ENCODE measurements at regions not wholly inside any gene's neighbourhood (a gene's known extent, or its start where the extent isn't known, plus 50 kb on each side); places are given as distances from the start of the nearest gene placed in this dataset.

DNA sequence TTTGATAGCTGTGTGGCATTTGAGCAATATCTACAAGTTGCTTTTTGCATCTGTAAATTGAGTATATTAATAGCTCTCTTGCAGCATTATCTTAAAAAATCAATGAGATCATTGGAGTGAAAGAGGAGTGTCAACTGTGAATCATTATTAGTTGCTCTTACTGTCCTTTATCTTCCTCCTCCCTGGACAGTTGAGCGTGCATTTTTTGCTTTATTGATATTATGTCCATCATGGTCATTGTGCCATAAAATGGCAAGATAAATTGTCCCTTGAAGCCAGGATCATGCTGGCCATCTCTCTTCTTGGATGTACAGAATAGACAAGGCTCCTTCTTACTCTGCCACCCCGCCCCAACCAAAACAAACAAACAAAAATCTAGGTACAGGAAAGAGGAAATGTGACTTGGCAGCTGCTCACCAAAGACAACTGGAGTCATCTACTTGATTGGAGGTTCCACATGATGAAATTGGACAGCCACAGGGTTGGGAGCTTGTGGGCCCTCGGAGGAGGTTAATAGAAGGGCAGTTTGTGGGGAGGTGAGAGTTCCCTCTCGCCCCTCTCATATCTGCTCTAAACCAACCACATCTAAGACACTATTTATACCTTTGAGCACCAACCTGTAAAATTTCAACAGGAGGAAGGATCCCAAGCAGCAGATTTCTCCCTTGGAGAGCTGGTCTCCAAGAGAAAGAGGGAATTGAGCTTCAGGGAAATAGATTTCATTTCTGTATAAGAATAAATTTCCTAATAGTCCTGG lies 252.7 kb downstream of the SKIDA1 start:
- FAIRE-seq (no peak), DNase-seq (ENCODE audit: insufficient read length, low spot score) (no peak)
- no peak for TF ChIP-seq POLR2A (IDR thresholded peaks at IDR 0.05; ENCODE audit: low read depth, low read length)

DNA sequence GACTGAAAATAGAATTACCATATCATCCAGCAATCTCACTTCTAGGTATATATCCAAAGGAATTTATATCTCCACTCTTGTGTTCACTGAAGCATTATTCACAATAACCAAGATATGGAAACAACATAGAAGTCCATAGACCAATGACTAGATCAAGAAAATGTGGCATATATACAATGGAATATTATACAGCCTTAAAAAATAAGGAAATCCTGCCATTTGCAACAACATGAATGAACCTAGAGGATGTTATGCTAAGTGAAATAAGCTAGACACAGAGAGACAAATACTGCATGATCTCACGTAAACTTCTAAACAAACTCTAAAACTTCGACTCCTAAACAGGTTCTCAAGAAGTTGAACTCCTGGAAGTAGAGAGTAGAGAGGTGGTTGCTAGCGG lies 254.5 kb downstream of the SKIDA1 start:
- FAIRE-seq (no peak), DNase-seq (ENCODE audit: insufficient read length, low spot score) (no peak)
- no peak for TF ChIP-seq POLR2A (IDR thresholded peaks at IDR 0.05; ENCODE audit: low read depth, low read length)

DNA sequence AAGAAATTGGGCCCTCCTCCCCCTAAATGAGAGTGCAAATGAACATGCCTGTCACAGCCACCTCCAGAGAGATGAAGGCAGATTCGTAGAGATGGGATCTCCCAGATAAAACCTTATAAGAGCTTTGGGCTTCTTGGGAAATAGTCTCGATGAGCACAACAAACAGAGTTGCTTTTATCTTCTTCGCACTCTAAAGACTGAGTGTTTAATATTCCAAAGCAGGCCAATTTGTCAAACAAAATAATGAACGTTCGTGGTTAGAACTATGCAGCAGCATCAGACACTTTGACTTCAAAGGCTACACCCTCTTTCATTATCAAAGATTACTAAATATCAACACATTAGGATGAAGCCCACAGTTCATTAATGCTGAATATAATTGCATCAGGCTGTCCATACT lies 256.2 kb downstream of the SKIDA1 start:
- no peak for TF ChIP-seq POLR2A (IDR thresholded peaks at IDR 0.05; ENCODE audit: low read depth, low read length)
- DNase-seq (ENCODE audit: insufficient read length, low spot score) (no peak), FAIRE-seq (no peak)

DNA sequence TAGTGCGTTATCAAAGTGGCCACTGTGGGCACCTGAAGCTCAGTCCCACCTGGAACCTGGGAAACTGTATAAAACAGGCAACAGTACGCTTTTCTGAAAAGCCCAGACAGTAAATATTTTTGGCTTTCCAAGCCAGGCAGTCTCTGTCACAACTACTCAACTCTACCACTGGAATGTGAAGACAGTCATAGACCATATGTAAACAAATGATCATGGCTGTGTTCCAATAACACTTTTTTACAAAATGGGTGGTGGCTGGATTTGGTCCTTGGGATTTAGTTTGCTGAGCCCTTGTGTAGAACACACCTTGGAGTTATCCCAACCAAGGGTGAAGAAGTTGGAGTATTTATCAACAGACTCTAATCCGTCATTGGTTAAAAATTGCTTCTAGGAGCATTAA lies 259.9 kb downstream of the SKIDA1 start:
- FAIRE-seq (no peak), DNase-seq (ENCODE audit: insufficient read length, low spot score) (no peak)
- no peak for TF ChIP-seq POLR2A (IDR thresholded peaks at IDR 0.05; ENCODE audit: low read depth, low read length)

DNA sequence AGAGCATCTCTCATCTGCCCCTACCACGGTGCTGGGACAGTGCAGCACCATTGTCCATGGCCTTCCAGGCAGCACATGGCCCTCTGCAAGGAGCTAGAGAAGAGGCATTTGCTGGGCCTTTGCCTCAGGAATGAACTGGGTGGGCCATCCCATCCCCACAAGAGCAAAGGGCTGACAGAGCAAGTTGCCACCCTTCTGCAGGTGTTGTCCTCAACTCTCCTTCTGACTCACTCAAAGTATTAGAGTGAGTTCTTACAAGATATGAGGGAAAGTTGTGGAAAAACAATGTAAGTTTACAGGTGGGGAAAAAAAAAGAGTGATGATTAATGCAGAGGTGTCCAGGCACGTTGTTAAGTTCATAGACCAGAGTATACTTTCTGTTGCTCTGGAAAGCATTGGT lies 261.2 kb downstream of the SKIDA1 start:
- TF ChIP-seq POLR2A (IDR thresholded peaks at IDR 0.05; ENCODE audit: low read depth, low read length) = no peak

DNA sequence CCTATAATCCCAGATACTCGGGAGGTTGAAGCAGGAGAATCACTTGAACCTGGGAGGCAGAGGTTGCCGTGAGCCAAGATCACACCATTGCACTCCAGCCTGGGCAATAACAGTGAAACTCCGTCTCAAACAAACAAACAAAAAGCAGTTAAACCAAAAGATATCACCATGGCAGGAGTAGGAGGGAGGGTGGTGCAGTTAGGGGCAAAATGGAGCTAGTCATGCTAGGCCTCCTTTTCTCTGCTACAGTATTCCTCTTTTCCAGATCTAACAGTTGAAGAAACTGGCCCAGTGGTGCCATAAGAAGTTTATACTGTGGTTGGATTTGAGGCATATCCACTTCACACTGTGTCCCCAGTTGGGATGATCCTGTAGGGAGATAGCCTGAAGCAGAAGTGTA lies 261.6 kb downstream of the SKIDA1 start:
- DNase-seq (ENCODE audit: insufficient read length, low spot score) = no peak
- no peak for FAIRE-seq
- no peak for TF ChIP-seq POLR2A (IDR thresholded peaks at IDR 0.05; ENCODE audit: low read depth, low read length)

More for the DNA sequence above, 261.2 kb downstream of the SKIDA1 start:
- DNase-seq (ENCODE audit: insufficient read length, low spot score) = no peak
- no peak for FAIRE-seq

- no peak for TF ChIP-seq POLR2A (IDR thresholded peaks at IDR 0.05; ENCODE audit: low read depth, low read length)
- FAIRE-seq = no peak
- no peak for DNase-seq (ENCODE audit: insufficient read length, low spot score)
These were observed 262.1 kb downstream of the SKIDA1 start for GRCh38 chr10:21263263-21263803.

GRCh38 chr10:21261842-21262294 lies 263.6 kb downstream of the SKIDA1 start:
- FAIRE-seq (no peak), DNase-seq (ENCODE audit: insufficient read length, low spot score) (no peak)
- TF ChIP-seq POLR2A (IDR thresholded peaks at IDR 0.05; ENCODE audit: low read depth, low read length) = no peak

- DNase-seq (ENCODE audit: insufficient read length, low spot score) (no peak), FAIRE-seq (no peak)
- TF ChIP-seq POLR2A (IDR thresholded peaks at IDR 0.05; ENCODE audit: low read depth, low read length) = no peak
These were observed 264.9 kb downstream of the SKIDA1 start for GRCh38 chr10:21260506-21261149.

- DNase-seq (ENCODE audit: insufficient read length, low spot score) (no peak), FAIRE-seq (no peak)
- no peak for TF ChIP-seq POLR2A (IDR thresholded peaks at IDR 0.05; ENCODE audit: low read depth, low read length)
These were observed 265.4 kb downstream of the SKIDA1 start for GRCh38 chr10:21260066-21260465.

DNA sequence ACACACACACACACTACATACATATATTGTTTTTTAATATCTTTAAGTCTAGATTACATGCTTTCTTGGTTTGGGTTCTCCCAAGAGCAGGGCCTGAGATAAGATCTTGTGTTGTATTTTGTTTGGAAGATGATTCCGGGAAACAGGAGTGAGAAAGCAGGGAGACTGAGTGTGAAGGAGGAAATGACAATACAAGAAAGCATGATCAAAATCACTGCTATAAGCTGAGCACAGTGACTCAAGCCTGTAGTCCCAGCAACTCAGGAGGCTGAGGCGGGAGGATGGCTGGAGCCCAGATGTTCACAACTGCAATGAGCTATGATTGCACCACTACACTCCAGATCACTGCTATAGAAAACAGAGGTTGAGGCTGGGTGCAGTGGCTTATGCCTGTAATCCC lies 267.6 kb downstream of the SKIDA1 start:
- no peak for FAIRE-seq
- DNase-seq (ENCODE audit: insufficient read length, low spot score) = no peak
- TF ChIP-seq POLR2A (IDR thresholded peaks at IDR 0.05; ENCODE audit: low read depth, low read length) = no peak

DNA sequence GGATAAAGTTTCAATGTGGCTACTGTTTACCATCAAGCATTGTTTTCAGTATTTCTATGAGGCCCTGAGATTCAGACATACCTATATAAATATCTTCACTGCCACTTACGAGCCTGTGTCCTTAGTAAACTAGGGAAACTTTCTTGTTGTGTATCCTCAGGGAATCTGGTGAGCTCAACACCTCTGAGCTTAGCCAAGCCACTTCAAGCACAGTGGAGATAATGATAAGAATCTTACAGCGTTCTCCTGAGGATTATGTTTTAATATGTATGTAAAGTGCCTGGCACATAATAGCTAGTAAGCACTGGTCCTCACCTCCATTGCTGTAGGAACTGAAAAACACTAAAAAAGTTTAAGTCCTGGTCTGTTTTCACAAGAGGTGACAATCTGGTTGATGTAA lies 268.3 kb downstream of the SKIDA1 start:
- FAIRE-seq = no peak
- no peak for DNase-seq (ENCODE audit: insufficient read length, low spot score)
- TF ChIP-seq POLR2A (IDR thresholded peaks at IDR 0.05; ENCODE audit: low read depth, low read length) = no peak

GRCh38 chr10:21249435-21249834 lies 276.0 kb downstream of the SKIDA1 start:
- no peak for TF ChIP-seq POLR2A (IDR thresholded peaks at IDR 0.05; ENCODE audit: low read depth, low read length)
- FAIRE-seq (no peak), DNase-seq (ENCODE audit: insufficient read length, low spot score) (no peak)

DNA sequence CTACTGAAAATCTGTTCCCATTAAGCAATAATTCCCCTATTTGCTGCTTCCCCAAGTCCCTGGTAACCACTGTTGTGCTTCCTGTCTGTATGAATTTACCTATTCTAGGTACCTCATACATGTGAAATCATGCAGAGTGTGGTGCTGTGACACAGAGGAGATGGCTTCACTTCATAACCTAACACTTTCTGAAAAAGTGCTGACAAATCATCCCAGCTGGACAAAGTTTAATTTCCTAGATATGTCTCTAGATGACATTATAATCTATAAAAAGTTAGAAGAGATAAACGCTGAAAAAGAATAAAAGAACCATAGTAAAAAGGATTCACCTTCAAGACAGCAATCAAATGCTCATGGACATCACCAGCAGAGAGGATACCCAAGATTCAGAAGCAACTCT lies 277.9 kb downstream of the SKIDA1 start:
- no peak for DNase-seq (ENCODE audit: insufficient read length, low spot score)
- no peak for FAIRE-seq
- no peak for TF ChIP-seq POLR2A (IDR thresholded peaks at IDR 0.05; ENCODE audit: low read depth, low read length)

- no peak for FAIRE-seq
- no peak for TF ChIP-seq POLR2A (IDR thresholded peaks at IDR 0.05; ENCODE audit: low read depth, low read length)
- DNase-seq (ENCODE audit: insufficient read length, low spot score) = no peak
These were observed 279.3 kb downstream of the SKIDA1 start for GRCh38 chr10:21246178-21246577.

Measured in H54 (cell line).